Kidney epithelial cell (primary cell): ENCODE measurements at regions not wholly inside any gene's neighbourhood (a gene's known extent, or its start where the extent isn't known, plus 50 kb on each side); places are given as distances from the start of the nearest gene placed in this dataset.
"Not testable (repeated sequence)": the region's sequence is repeated elsewhere in the genome, so short reads cannot be mapped to it uniquely, and the experiment has no call there.

Experiments used
- DNase-seq: peaks from one replicate; pipeline ENCODE4 v3.0.0-alpha.2; 2010; ENCODE audit warnings: low read depth
- H3K27me3 ChIP-seq: 2 replicates; pipeline ENCODE4 v1.6.0; 2011; ENCODE audit warnings: low read length; ENCODE audit not compliant: control insufficient read depth, insufficient read depth
- H3K36me3 ChIP-seq: 2 replicates; pipeline ENCODE4 v1.5.1; 2011; ENCODE audit warnings: low read length; ENCODE audit not compliant: control insufficient read depth, insufficient read depth
- H3K4me3 ChIP-seq: 2 replicates; pipeline ENCODE4 v1.5.1; 2011; ENCODE audit warnings: low read depth, mild to moderate bottlenecking, control low read depth, low read length
- TF ChIP-seq, protein P1 (sequence below): IDR thresholded peaks from 2 replicates; pipeline ENCODE4 v1.5.1; 2011; ENCODE audit warnings: mild to moderate bottlenecking, moderate library complexity, low read length, control low read depth, inconsistent platforms; ENCODE audit not compliant: insufficient read depth, poor library complexity, severe bottlenecking

DNA sequence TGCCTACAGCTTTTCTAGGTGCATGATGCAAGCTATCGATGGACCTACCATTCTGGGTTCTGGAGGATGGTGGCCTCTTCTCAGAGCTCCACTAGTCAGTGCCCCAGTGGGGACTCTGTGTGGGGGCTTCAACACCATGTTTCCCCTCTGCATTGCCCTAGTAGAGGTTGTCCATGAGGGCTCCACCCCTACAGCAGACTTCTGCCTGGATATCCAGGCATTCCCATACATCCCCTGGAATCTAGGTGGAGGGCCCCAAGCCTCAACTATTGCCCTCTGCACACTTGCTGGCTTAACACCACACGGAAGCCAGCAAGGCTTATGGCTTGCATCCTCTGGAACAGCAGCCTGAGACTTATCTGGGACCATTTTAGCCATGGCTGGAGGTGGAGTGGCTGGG is 1299.9 kb upstream of the MIR17HG start:
- H3K27me3 ChIP-seq, result no peaks in the 10 kb centered on the region
- TF ChIP-seq, protein P1, sequence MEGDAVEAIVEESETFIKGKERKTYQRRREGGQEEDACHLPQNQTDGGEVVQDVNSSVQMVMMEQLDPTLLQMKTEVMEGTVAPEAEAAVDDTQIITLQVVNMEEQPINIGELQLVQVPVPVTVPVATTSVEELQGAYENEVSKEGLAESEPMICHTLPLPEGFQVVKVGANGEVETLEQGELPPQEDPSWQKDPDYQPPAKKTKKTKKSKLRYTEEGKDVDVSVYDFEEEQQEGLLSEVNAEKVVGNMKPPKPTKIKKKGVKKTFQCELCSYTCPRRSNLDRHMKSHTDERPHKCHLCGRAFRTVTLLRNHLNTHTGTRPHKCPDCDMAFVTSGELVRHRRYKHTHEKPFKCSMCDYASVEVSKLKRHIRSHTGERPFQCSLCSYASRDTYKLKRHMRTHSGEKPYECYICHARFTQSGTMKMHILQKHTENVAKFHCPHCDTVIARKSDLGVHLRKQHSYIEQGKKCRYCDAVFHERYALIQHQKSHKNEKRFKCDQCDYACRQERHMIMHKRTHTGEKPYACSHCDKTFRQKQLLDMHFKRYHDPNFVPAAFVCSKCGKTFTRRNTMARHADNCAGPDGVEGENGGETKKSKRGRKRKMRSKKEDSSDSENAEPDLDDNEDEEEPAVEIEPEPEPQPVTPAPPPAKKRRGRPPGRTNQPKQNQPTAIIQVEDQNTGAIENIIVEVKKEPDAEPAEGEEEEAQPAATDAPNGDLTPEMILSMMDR, result no peak
- no peak for DNase-seq
- H3K4me3 ChIP-seq, result no peak overlapping the region
- no peaks in the 10 kb centered on the region for H3K36me3 ChIP-seq

DNA sequence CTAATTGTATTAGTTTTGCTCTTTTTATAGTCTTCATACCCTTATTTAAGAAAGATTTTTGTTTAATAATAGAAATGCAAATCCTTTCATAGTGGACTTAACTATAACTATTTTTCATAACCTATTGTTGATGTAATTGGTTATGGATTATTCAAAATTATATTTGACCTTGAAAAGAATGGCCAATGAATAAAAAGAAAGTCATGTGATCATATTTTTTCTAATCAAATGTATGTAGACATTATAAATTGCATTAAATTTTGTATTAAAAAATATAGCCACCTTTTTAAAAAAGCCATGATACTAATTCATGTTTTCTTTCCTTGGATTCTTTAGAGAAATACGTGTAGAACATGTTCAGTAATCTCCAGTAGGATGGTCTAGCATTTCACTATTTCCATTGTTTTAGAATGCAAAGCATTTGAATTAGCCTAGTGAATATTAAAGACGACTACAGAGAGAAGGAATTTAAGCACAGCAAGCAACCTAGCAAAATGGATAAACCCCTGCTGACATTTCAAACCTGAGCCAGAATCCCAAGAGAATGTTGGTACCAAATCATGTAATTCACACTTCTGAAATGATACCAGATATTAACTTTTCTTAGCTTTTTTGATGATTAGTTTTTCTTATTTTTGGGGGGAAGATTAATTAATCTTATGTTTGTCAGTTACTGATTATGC is 1297.4 kb upstream of the MIR17HG start:
- DNase-seq, result no peak
- H3K36me3 ChIP-seq, result no peaks in the 10 kb centered on the region
- TF ChIP-seq, protein P1, result no peak
- no peaks in the 10 kb centered on the region for H3K27me3 ChIP-seq
- no peak overlapping the region for H3K4me3 ChIP-seq

DNA sequence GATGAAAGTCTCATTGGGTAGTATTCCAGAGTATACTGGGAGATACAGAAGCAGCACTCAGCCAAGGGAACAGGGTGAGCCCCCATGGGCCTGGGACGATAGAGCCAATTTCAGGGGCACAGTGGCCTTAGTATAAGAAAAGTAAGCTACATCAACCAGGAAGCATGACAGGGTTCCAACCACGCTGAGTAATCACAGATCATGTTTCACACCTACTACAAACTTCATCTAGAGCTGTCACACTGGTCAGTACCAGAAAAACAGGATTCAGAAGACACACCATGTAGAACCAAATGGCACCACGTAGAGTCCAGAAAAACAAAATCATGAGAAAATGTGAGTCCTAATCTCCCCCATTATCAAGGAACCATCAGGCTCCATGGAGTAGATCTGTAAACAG is 1292.4 kb upstream of the MIR17HG start:
- TF ChIP-seq, protein P1, result no peak
- Histone ChIP-seq H3K27me3 (no peaks in the 10 kb centered on the region), H3K36me3 (no peaks in the 10 kb centered on the region), H3K4me3 (no peak overlapping the region)
- DNase-seq, result peak; percentile 9

DNA sequence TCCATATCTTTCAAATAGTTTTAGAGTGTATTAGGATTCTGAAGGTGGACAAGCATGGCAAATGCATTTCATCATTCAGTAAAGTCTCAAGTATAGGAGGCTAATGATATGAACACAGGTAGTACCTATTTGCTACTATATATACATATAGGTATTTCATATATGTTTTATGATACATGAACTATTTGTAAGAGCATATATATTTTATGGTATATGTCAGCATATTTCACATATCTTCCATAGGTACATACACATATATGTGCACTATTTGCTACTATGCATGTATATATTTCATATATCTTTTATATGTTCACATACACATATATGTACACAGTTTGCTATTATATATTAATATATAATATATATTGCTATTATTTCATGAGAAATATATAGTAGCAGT is 1291.7 kb upstream of the MIR17HG start:
- DNase-seq, result no peak
- H3K27me3 ChIP-seq, result no peaks in the 10 kb centered on the region
- TF ChIP-seq, protein P1, result no peak
- no peaks in the 10 kb centered on the region for H3K36me3 ChIP-seq
- no peak overlapping the region for H3K4me3 ChIP-seq

DNA sequence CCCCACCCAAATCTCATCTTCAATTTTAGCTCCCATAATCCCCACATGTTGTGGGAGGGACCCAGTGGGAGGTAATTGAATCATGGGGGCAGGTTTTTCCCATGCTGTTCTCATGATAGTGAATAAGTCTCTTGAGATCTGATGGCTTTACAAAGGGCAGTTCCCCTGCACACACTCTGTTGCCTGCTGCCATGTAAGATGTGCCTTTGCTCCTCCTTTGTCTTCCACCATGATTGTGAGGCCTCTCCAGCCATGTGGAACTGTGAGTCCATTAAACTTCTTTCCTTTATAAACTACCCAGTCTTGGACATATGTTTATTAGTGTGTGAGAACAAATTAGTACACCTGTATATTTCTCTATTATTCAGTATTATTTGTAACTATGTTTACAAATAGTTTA is 1283.3 kb upstream of the MIR17HG start:
- not testable (repeated sequence) for H3K27me3 ChIP-seq, H3K36me3 ChIP-seq, DNase-seq, H3K4me3 ChIP-seq

DNA sequence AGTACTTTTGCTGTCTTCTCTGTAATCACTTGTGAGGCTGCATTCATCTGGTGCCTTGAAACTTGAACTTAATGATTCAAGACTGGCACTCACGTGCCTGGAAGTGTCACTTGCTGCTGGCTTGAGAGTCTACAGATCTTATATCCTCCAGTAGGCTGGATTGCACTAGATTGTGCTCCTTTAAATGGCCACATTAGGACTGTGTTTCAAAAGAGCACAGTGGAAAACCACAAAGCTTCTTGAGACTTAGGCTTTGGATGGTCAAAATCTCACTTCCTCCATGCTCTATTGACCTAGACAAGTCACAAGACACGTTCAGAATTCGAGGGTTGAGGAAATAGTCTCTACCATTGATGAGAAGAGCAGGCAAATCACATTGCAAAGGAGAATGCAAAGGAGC is 1278.8 kb upstream of the MIR17HG start:
- DNase-seq, result no peak
- Histone ChIP-seq H3K4me3 (no peak overlapping the region), H3K27me3 (no peaks in the 10 kb centered on the region), H3K36me3 (no peaks in the 10 kb centered on the region)
- TF ChIP-seq, protein P1, result no peak
